ENCODE measurements at regions not wholly inside any gene's neighbourhood (a gene's known extent, or its start where the extent isn't known, plus 50 kb on each side); places are given as distances from the start of the nearest gene placed in this dataset.
"Not testable (repeated sequence)": the region's sequence is repeated elsewhere in the genome, so short reads cannot be mapped to it uniquely, and the experiment has no call there.

GRCh38 chr7:114799628-114800028 lies 122.3 kb upstream of the MDFIC start:
- DNase-seq (ENCODE audit: insufficient read length, low spot score) (no peak), FAIRE-seq (no peak)
- TF ChIP-seq, protein P1, sequence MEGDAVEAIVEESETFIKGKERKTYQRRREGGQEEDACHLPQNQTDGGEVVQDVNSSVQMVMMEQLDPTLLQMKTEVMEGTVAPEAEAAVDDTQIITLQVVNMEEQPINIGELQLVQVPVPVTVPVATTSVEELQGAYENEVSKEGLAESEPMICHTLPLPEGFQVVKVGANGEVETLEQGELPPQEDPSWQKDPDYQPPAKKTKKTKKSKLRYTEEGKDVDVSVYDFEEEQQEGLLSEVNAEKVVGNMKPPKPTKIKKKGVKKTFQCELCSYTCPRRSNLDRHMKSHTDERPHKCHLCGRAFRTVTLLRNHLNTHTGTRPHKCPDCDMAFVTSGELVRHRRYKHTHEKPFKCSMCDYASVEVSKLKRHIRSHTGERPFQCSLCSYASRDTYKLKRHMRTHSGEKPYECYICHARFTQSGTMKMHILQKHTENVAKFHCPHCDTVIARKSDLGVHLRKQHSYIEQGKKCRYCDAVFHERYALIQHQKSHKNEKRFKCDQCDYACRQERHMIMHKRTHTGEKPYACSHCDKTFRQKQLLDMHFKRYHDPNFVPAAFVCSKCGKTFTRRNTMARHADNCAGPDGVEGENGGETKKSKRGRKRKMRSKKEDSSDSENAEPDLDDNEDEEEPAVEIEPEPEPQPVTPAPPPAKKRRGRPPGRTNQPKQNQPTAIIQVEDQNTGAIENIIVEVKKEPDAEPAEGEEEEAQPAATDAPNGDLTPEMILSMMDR (IDR thresholded peaks at IDR 0.05; ENCODE audit: insufficient read depth, missing control alignments), result no peak

DNA sequence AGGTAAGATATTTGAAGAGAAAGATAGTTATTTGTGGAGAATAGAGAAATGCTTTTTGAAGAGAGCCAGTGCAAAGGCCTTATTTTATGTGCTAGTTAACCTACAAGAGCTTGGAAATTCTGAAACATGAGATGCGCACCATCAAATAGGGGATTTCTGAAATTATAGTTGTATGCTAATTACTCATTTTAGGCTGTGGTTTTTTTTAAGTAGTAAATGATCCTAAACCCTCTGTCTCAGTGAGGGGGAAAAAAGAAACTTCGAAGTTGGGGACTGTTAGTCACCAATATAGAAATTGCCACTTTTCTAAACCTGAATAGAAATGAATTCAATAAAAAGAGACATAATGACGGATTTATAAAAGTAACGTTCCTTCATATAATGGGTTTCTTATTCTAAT lies 119.3 kb upstream of the MDFIC start:
- FAIRE-seq, result no peak

DNA sequence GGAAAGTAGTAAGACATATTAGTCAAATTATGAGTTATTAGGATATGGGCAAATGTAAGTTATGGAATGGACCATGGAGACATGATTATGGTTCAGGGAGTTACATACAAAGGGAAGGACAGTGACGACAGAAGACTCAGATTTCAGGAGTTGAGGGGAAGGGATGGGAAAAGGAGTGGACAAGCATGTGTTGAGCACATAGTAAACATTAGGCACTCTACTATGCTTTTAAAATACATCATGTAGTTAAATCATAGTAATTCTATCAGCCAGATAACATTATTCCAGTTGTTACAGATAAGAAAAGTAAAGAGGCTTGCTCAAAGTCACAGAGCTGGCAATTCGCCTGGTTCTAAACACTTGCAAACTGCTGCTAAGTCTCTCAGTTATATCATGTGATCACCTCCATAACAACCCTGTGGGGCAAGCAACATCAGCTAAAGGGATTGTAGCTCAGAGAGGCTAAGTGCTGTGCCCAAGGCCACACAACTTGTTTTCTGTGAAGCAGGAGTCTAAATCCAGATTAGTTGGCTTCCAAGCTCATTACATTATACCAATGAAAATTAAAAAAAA lies 115.2 kb upstream of the MDFIC start:
- no peak for FAIRE-seq
- DNase-seq (ENCODE audit: insufficient read length, low spot score), result no peak
- TF ChIP-seq, protein P1 (IDR thresholded peaks at IDR 0.05; ENCODE audit: insufficient read depth, missing control alignments), result no peak

More for the DNA sequence above, 119.3 kb upstream of the MDFIC start:
- DNase-seq (ENCODE audit: insufficient read length, low spot score), result no peak
- TF ChIP-seq, protein P1 (IDR thresholded peaks at IDR 0.05; ENCODE audit: insufficient read depth, missing control alignments), result no peak

GRCh38 chr7:114812570-114812969 lies 109.3 kb upstream of the MDFIC start:
- DNase-seq (ENCODE audit: insufficient read length, low spot score) (no peak), FAIRE-seq (no peak)
- TF ChIP-seq, protein P1 (IDR thresholded peaks at IDR 0.05; ENCODE audit: insufficient read depth, missing control alignments), result no peak

GRCh38 chr7:114813624-114814023 lies 108.3 kb upstream of the MDFIC start:
- TF ChIP-seq, protein P1 (IDR thresholded peaks at IDR 0.05; ENCODE audit: insufficient read depth, missing control alignments), result no peak
- DNase-seq (ENCODE audit: insufficient read length, low spot score) (no peak), FAIRE-seq (no peak)

GRCh38 chr7:114817036-114817435 lies 104.9 kb upstream of the MDFIC start:
- DNase-seq (ENCODE audit: insufficient read length, low spot score); FAIRE-seq: not testable (repeated sequence)

DNA sequence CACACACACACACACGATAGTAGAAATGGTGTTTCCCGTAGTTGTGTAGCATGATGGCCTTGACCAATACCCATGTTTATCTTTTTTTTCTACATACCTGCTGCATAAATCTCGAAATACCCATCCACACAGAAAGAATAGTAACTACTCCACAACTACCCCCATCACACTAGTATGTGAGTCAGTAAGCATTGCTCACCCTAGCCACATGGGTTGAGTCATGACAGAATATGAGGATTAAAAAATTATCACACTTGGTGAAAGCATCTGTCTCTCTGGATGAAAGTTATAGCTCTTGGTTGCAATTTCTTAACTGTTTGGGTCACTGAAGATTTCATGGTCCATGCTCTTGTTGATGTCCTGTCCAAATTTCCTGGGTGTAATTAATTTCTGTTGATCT lies 103.4 kb upstream of the MDFIC start:
- DNase-seq (ENCODE audit: insufficient read length, low spot score), result no peak
- FAIRE-seq, result no peak
- TF ChIP-seq, protein P1 (IDR thresholded peaks at IDR 0.05; ENCODE audit: insufficient read depth, missing control alignments), result no peak
